ENCODE measurements at regions not wholly inside any gene's neighbourhood (a gene's known extent, or its start where the extent isn't known, plus 50 kb on each side); places are given as distances from the start of the nearest gene placed in this dataset.

- DNase-seq (ENCODE audit: low read depth): no peak
- in situ Hi-C loops (cut with HindIII; ENCODE audit: low pct_unique_long_range_greater_than_20kb, low sequenced_read_pairs): no loop called here
Measured at GRCh38 chr4:176438401-176438800, 118.6 kb downstream of the SPCS3 start.

DNA sequence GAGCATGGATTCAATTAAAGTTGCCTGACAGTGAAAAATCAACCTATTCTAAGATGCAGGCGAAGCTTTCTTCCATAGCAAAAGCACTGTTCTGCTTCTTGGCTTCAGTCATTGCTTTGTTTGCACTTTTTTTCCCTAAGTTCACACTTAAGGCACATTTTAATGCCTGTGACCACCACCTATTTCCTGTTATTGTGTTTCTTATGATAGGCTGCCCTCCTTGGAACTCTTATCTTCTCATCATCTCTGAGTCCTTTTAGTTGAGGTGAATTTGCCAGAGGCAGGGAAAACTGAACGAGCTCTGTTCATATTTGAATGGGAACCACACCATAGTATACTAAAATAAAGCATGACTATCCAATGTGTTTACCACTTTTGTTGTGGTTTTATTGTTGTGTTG is 119.8 kb downstream of the SPCS3 start:
- DNase-seq (ENCODE audit: low read depth): no peak

GRCh38 chr4:176440698-176441097 is 120.9 kb downstream of the SPCS3 start:
- in situ Hi-C loops (cut with HindIII; ENCODE audit: low pct_unique_long_range_greater_than_20kb, low sequenced_read_pairs): no loop called here
- DNase-seq (ENCODE audit: low read depth): no peak

More for the DNA sequence above, 119.8 kb downstream of the SPCS3 start:
- in situ Hi-C loops (cut with HindIII; ENCODE audit: low pct_unique_long_range_greater_than_20kb, low sequenced_read_pairs): no loop called here

GRCh38 chr4:176441594-176441993 is 121.8 kb downstream of the SPCS3 start:
- in situ Hi-C loops (cut with HindIII; ENCODE audit: low pct_unique_long_range_greater_than_20kb, low sequenced_read_pairs): no loop called here
- DNase-seq (ENCODE audit: low read depth): no peak

- peak; percentile 54 for DNase-seq (ENCODE audit: low read depth)
- in situ Hi-C loops (cut with HindIII; ENCODE audit: low pct_unique_long_range_greater_than_20kb, low sequenced_read_pairs): no loop called here
Measured at GRCh38 chr4:176443117-176443516, 123.4 kb downstream of the SPCS3 start.

GRCh38 chr4:176443646-176444409 is 124.1 kb downstream of the SPCS3 start:
- peak; percentile 43 for DNase-seq (ENCODE audit: low read depth)
- in situ Hi-C loops (cut with HindIII; ENCODE audit: low pct_unique_long_range_greater_than_20kb, low sequenced_read_pairs): no loop called here

- in situ Hi-C loops (cut with HindIII; ENCODE audit: low pct_unique_long_range_greater_than_20kb, low sequenced_read_pairs): no loop called here
- no peak for DNase-seq (ENCODE audit: low read depth)
Measured at GRCh38 chr4:176444741-176445140, 125.0 kb downstream of the SPCS3 start.

- no peak for DNase-seq (ENCODE audit: low read depth)
- in situ Hi-C loops (cut with HindIII; ENCODE audit: low pct_unique_long_range_greater_than_20kb, low sequenced_read_pairs): no loop called here
Measured at GRCh38 chr4:176448761-176449160, 129.0 kb downstream of the SPCS3 start.

DNA sequence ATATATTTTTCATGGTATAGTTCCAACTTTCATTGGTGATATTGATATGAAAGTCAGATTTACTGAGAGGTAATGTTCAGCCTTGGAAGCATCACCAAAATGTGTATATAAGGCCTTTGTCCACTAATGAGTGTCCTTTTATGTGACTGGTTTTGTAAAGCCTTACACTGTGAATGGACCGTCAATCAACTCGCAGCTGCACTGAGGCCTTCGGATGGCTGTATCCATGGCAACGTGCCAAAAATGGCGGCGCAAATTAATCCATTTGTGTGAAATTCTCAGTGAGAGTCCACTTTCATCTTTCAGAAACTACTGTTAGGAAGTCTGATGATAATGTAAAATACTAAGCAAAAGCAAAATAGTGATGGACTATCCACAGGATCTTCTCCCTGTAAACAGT is 131.7 kb downstream of the SPCS3 start:
- in situ Hi-C loops (cut with HindIII; ENCODE audit: low pct_unique_long_range_greater_than_20kb, low sequenced_read_pairs): no loop called here
- DNase-seq (ENCODE audit: low read depth): no peak

GRCh38 chr4:176453079-176453478 is 133.3 kb downstream of the SPCS3 start:
- in situ Hi-C loops (cut with HindIII; ENCODE audit: low pct_unique_long_range_greater_than_20kb, low sequenced_read_pairs): no loop called here
- DNase-seq (ENCODE audit: low read depth): no peak

DNA sequence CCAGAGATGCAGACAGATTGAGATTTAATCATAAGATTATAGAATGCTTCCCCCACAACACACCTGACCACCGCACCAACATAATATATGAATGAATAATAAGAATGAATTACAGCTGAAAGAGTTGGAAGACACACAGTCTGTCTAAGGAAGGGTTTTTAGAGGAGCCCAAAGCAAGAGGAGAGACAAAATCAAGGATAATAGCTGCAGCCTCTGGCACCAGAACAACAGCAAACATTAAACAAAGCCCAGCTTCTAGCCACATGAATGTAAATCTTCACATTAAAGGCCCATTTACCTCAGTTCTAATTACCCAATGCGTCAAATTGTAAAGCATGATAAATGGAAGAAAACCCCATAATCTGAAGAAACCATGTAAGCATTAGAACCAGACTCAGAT is 133.9 kb downstream of the SPCS3 start:
- no peak for DNase-seq (ENCODE audit: low read depth)
- in situ Hi-C loops (cut with HindIII; ENCODE audit: low pct_unique_long_range_greater_than_20kb, low sequenced_read_pairs): no loop called here

GRCh38 chr4:176464748-176465147 is 145.0 kb downstream of the SPCS3 start:
- no peak for DNase-seq (ENCODE audit: low read depth)
- in situ Hi-C loops (cut with HindIII; ENCODE audit: low pct_unique_long_range_greater_than_20kb, low sequenced_read_pairs): no loop called here

GRCh38 chr4:176467001-176467400 is 147.2 kb downstream of the SPCS3 start:
- no peak for DNase-seq (ENCODE audit: low read depth)
- in situ Hi-C loops (cut with HindIII; ENCODE audit: low pct_unique_long_range_greater_than_20kb, low sequenced_read_pairs): no loop called here

GRCh38 chr4:176469546-176469945 is 149.8 kb downstream of the SPCS3 start:
- in situ Hi-C loops (cut with HindIII; ENCODE audit: low pct_unique_long_range_greater_than_20kb, low sequenced_read_pairs): no loop called here

DNA sequence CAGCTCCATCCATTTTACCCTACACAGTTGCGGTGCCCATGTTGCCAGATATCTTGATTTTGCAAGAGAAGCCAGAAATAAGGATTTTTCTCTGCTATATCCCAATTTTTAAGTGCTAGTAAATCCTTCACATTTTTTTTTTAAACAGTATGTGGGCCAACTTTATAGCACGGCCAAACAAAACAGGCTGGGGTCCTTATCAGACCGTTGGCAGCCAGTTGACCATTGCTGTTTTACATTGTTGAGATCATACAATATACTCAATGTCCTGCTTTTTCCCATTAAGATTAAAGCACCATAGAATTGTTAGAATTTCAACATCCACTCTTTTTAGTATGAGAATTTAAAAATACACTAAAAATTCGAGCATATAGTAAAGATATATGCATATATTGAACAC is 150.9 kb downstream of the SPCS3 start:
- in situ Hi-C loops (cut with HindIII; ENCODE audit: low pct_unique_long_range_greater_than_20kb, low sequenced_read_pairs): no loop called here
- no peak for DNase-seq (ENCODE audit: low read depth)

More at GRCh38 chr4:176469546-176469945, 149.8 kb downstream of the SPCS3 start:
- no peak for DNase-seq (ENCODE audit: low read depth)

GRCh38 chr4:176475067-176475466 is 155.3 kb downstream of the SPCS3 start:
- DNase-seq (ENCODE audit: low read depth): no peak
- in situ Hi-C loops (cut with HindIII; ENCODE audit: low pct_unique_long_range_greater_than_20kb, low sequenced_read_pairs): no loop called here

GRCh38 chr4:176478076-176478475 is 158.3 kb downstream of the SPCS3 start:
- DNase-seq (ENCODE audit: low read depth): no peak
- in situ Hi-C loops (cut with HindIII; ENCODE audit: low pct_unique_long_range_greater_than_20kb, low sequenced_read_pairs): no loop called here

DNA sequence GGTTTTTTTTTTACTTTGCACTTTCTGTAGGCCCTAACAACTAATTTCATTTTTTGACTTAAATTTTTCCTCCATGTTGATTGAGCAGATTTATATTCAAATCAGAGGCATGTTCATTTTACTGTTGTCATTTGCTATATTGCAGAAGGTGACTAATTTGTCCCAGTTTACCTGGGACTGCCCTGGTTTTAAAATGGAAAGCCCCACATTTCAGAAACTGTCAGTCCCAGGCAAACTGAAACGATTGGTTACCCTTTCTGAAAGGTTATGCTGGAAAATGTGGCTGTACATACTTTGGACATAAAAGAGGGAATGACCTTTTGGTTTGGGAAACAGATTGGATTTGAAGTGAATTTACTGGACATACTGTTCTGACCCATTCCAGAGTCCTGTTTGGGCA is 160.0 kb downstream of the SPCS3 start:
- in situ Hi-C loops (cut with HindIII; ENCODE audit: low pct_unique_long_range_greater_than_20kb, low sequenced_read_pairs): no loop called here
- no peak for DNase-seq (ENCODE audit: low read depth)

DNA sequence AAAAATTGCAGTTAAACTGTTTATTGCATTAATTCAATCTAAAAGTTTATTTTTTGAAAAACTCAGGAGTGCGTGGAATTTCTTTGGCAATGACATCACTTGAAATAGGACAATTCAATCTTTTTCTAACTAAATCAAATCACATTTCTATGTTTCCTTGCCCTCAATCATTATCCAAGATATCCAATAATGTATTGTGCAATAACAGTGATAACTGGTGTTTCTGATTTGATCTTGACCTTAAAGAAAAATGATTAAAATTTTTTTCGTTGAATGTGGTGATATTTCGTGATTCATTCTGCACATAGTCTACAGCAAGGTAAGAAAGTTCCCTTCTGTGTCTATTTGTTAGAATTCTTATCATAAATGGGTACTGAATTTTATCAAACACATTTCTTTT is 163.2 kb downstream of the SPCS3 start:
- in situ Hi-C loops (cut with HindIII; ENCODE audit: low pct_unique_long_range_greater_than_20kb, low sequenced_read_pairs): no loop called here

GRCh38 chr4:176484301-176484984 is 164.7 kb downstream of the SPCS3 start:
- in situ Hi-C loops (cut with HindIII; ENCODE audit: low pct_unique_long_range_greater_than_20kb, low sequenced_read_pairs): no loop called here

More for the DNA sequence above, 163.2 kb downstream of the SPCS3 start:
- no peak for DNase-seq (ENCODE audit: low read depth)

More at GRCh38 chr4:176484301-176484984, 164.7 kb downstream of the SPCS3 start:
- DNase-seq (ENCODE audit: low read depth): no peak

Data from Caki2 (cell line).